HG03442 (cell line): ENCODE measurements at regions not wholly inside any gene's neighbourhood (a gene's known extent, or its start where the extent isn't known, plus 50 kb on each side); places are given as distances from the start of the nearest gene placed in this dataset.

Source experiments
- ATAC-seq: cut with Tn5 transposase; IDR thresholded peaks from one replicate; pipeline ENCODE4 v1.9.1; 2021; ENCODE audit warnings: mild to moderate bottlenecking, moderate library complexity; ENCODE audit not compliant: unreplicated experiment

GRCh38 chr2:43088143-43089073, 138.0 kb downstream of the ZFP36L2 start:
- no peak for ATAC-seq

- no peak for ATAC-seq
Observed at GRCh38 chr2:43087413-43087812, 139.0 kb downstream of the ZFP36L2 start.

GRCh38 chr2:43086451-43087221, 139.8 kb downstream of the ZFP36L2 start:
- ATAC-seq, result no peak

- ATAC-seq, result no peak
Observed at GRCh38 chr2:43085929-43086328, 140.5 kb downstream of the ZFP36L2 start.

- ATAC-seq, result no peak
Observed at GRCh38 chr2:43085505-43085904, 140.9 kb downstream of the ZFP36L2 start.

- ATAC-seq, result no peak
Observed at GRCh38 chr2:43084699-43085091, 141.7 kb downstream of the ZFP36L2 start.

- no peak for ATAC-seq
Observed at GRCh38 chr2:43083710-43084698, 142.4 kb downstream of the ZFP36L2 start.

GRCh38 chr2:43082903-43083677, 143.3 kb downstream of the ZFP36L2 start:
- no peak for ATAC-seq

- no peak for ATAC-seq
Observed at GRCh38 chr2:43082111-43082894, 144.1 kb downstream of the ZFP36L2 start.

GRCh38 chr2:43081131-43081765, 145.2 kb downstream of the ZFP36L2 start:
- no peak for ATAC-seq

- no peak for ATAC-seq
Observed at GRCh38 chr2:43080571-43081021, 145.8 kb downstream of the ZFP36L2 start.

GRCh38 chr2:43078781-43079755, 147.3 kb downstream of the ZFP36L2 start:
- ATAC-seq, result no peak

- ATAC-seq, result no peak
Observed at GRCh38 chr2:43078301-43078700, 148.1 kb downstream of the ZFP36L2 start.

GRCh38 chr2:43077876-43078275, 148.5 kb downstream of the ZFP36L2 start:
- no peak for ATAC-seq

GRCh38 chr2:43076676-43077075, 149.7 kb downstream of the ZFP36L2 start:
- no peak for ATAC-seq

- ATAC-seq, result no peak
Observed at GRCh38 chr2:43075811-43076585, 150.4 kb downstream of the ZFP36L2 start.
